Transverse colon (tissue), 4 donors: ENCODE measurements at regions not wholly inside any gene's neighbourhood (a gene's known extent, or its start where the extent isn't known, plus 50 kb on each side); places are given as distances from the start of the nearest gene placed in this dataset.

Experiments
- DNase-seq: peaks from one replicate; pipeline ENCODE4 v3.0.0-alpha.2; 2019
- H3K27ac ChIP-seq, 4 donors: fragments of 200-600 bp; sonication (generic); 2 replicates each; pipeline ENCODE4 v1.5.1; 2016 to 2018; ENCODE audit warnings: inconsistent platforms in 4 of 4
- H3K27me3 ChIP-seq: fragments of 200-600 bp; sonication (generic); 2 replicates; pipeline ENCODE4 v1.5.1; 2017; ENCODE audit warnings: inconsistent platforms
- H3K36me3 ChIP-seq, 4 donors: fragments of 200-600 bp; sonication (generic); 2 replicates each; pipeline ENCODE4 v1.5.1; 2017 to 2019; ENCODE audit warnings: inconsistent platforms in 4 of 4
- H3K4me1 ChIP-seq, 4 donors: fragments of 200-600 bp; sonication (generic); 2 replicates each; pipeline ENCODE4 v1.5.1; 2017 to 2020; ENCODE audit warnings: inconsistent platforms in 4 of 4
- H3K4me3 ChIP-seq, 4 donors: fragments of 200-600 bp; sonication (generic); 1 replicate in 1 of 4; 2 replicates in 3 of 4; pipeline versions ENCODE4 v1.5.1 to v1.6.1; 2017 to 2019; ENCODE audit warnings: inconsistent platforms in 4 of 4
- H3K9me3 ChIP-seq, 2 donors: fragments of 200-600 bp; sonication (generic); 2 replicates each; pipeline ENCODE4 v1.5.1; 2017 to 2019; ENCODE audit warnings: inconsistent platforms in 2 of 2
- EP300 ChIP-seq: sonication (generic); formaldehyde crosslinking; IDR thresholded peaks from one replicate; pipeline ENCODE4 v1.6.1; 2017; ENCODE audit warnings: antibody characterized with exemption, low read depth
- POLR2A ChIP-seq: fragments of 450-650 bp; IDR thresholded peaks from one replicate; pipeline ENCODE4 v1.6.1; 2016; ENCODE audit warnings: antibody characterized with exemption, mild to moderate bottlenecking, moderate library complexity
- POLR2AphosphoS5 ChIP-seq, 3 donors: sonication (generic); formaldehyde crosslinking; IDR thresholded peaks; one replicate each; pipeline ENCODE4 v1.6.1; 2016; ENCODE audit warnings: antibody characterized with exemption in 3 of 3
- WGBS, 2 donors: methylation state at CpG; one replicate each; pipeline ENCODE4 v1.1.5; 2018; ENCODE audit warnings: low coverage in 1 of 2; 5-methylcytosine and 5-hydroxymethylcytosine counted together
- in situ Hi-C, 4 donors: fragments of 200-750 bp; cut with MboI; loops; one replicate each; pipeline versions ENCODE4 v1.15.0 to v1.15.1; 2017; ENCODE audit warnings: low sequenced_read_pairs in 3 of 4, low pct_ligation_motif_present in 1 of 4, low pct_unique_long_range_greater_than_20kb in 1 of 4
- intact Hi-C: fragments of 100-400 bp; cut with DNase I; formaldehyde crosslinking; loops from one replicate; pipeline ENCODE4 v1.15.1; 2023; ENCODE audit warnings: low total_unique reads
- TF ChIP-seq, protein P1 (sequence below), 5 experiments: fragments of 200-600 bp in 3 of 5; fragments of 450-650 bp in 2 of 5; sonication (generic) in 3 of 5; IDR thresholded peaks; 1 replicate in 2 of 5; 2 replicates in 3 of 5; pipeline ENCODE4 v1.5.1; 2016 to 2017; ENCODE audit warnings: antibody characterized with exemption in 5 of 5, inconsistent platforms in 3 of 5, mild to moderate bottlenecking in 2 of 5, moderate library complexity in 1 of 5

DNA sequence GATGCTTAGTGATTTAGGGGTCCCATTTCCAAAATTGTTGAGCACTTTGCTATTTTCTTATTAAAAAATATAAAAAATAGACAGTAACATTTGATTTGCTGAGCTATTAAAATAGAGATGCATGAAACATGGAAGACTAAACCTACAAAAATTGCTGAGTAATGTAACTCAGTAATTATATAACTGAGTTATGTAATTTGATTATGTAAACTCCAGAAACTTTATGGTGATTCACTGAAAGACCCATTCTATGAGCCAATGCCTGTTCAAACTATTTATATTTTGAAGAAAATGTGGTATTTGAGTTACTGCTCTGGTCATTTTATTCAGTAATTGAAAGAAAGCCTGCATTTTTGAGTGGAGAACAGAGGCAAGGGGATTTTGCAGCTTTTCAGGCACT lies 1221.5 kb upstream of the ALCAM start:
- Histone ChIP-seq H3K27ac (no peak overlapping the region), H3K9me3 (no peaks in the 10 kb centered on the region), H3K36me3 (no peaks in the 10 kb centered on the region), H3K27me3 (no peaks in the 10 kb centered on the region), H3K4me1 (no peaks in the 10 kb centered on the region), H3K4me3 (no peak overlapping the region)
- no peak for DNase-seq
- in situ Hi-C loops (no loop called here), intact Hi-C loops (no loop called here)
- TF ChIP-seq, protein P1, sequence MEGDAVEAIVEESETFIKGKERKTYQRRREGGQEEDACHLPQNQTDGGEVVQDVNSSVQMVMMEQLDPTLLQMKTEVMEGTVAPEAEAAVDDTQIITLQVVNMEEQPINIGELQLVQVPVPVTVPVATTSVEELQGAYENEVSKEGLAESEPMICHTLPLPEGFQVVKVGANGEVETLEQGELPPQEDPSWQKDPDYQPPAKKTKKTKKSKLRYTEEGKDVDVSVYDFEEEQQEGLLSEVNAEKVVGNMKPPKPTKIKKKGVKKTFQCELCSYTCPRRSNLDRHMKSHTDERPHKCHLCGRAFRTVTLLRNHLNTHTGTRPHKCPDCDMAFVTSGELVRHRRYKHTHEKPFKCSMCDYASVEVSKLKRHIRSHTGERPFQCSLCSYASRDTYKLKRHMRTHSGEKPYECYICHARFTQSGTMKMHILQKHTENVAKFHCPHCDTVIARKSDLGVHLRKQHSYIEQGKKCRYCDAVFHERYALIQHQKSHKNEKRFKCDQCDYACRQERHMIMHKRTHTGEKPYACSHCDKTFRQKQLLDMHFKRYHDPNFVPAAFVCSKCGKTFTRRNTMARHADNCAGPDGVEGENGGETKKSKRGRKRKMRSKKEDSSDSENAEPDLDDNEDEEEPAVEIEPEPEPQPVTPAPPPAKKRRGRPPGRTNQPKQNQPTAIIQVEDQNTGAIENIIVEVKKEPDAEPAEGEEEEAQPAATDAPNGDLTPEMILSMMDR (IDR thresholded peaks at IDR 0.05), result no peak
- TF ChIP-seq POLR2A (no peak), EP300 (no peak), POLR2AphosphoS5 (IDR thresholded peaks at IDR 0.05) (no peak)

DNA sequence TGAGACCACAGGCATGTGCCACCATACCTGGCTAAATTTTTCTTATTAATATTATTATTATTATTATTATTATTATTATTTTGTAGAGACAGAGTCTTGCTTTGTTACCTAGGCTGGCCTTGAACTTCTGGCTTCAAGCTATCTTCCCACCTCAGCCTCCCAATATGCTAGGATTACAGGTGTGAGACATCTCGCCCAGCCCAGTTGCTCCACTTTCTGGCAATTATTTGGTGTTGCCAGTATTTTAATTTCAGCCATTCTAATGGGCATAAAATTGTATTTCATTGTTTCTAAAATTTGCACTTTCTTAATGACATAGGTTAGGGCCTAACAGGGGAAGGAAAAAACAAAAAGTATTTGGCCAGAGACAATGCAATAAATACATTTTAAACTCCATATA lies 1217.6 kb upstream of the ALCAM start:
- in situ Hi-C loops, result no loop called here
- Histone ChIP-seq H3K27me3 (no peaks in the 10 kb centered on the region), H3K36me3 (no peaks in the 10 kb centered on the region), H3K27ac (no peak overlapping the region), H3K9me3 (no peaks in the 10 kb centered on the region), H3K4me3 (no peak overlapping the region), H3K4me1 (no peaks in the 10 kb centered on the region)
- TF ChIP-seq, protein P1 (IDR thresholded peaks at IDR 0.05), result no peak
- TF ChIP-seq POLR2A, result no peak
- TF ChIP-seq POLR2AphosphoS5 (IDR thresholded peaks at IDR 0.05), result no peak
- no peak for TF ChIP-seq EP300
- 43 to 69% methylated on average over 1 of the region's 1 CpG for WGBS, 2 donors
- intact Hi-C loops, result no loop called here
- DNase-seq, result no peak

DNA sequence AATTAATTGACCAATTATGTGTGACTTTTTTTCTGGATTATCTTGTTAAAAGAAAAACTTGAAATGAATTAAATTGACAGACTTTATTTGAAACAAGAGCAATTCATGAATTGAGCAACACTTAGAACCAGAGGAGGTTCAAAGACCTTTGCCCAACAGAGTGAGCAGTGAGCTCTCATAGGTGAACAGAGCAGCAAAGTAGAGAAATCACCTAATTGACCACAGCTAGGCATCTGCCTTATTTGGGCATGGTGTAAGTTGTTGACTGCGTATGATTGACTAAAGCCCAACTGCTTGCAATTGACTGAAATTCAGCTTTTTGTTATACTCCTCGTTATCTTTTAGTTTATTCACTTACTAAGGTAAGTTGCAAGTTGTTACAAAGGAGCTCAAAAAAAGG lies 1216.0 kb upstream of the ALCAM start:
- Histone ChIP-seq H3K4me1 (no peaks in the 10 kb centered on the region), H3K27ac (no peak overlapping the region), H3K27me3 (no peaks in the 10 kb centered on the region), H3K9me3 (no peaks in the 10 kb centered on the region), H3K36me3 (no peaks in the 10 kb centered on the region), H3K4me3 (no peak overlapping the region)
- no peak for DNase-seq
- in situ Hi-C loops, result no loop called here
- intact Hi-C loops, result no loop called here
- 82 to 86% methylated on average over 2 of the region's 2 CpGs for WGBS, 2 donors
- TF ChIP-seq POLR2AphosphoS5 (IDR thresholded peaks at IDR 0.05) (no peak), EP300 (no peak), POLR2A (no peak)
- TF ChIP-seq, protein P1 (IDR thresholded peaks at IDR 0.05), result no peak

- H3K4me1 ChIP-seq, result no peaks in the 10 kb centered on the region
- in situ Hi-C loops (no loop called here), intact Hi-C loops (no loop called here)
- no peaks in the 10 kb centered on the region for H3K9me3 ChIP-seq
- no peak overlapping the region for H3K4me3 ChIP-seq
- TF ChIP-seq POLR2A (no peak), EP300 (no peak)
- 40 to 42% methylated on average over 2 of the region's 2 CpGs for WGBS, 2 donors
- H3K27ac ChIP-seq, result no peak overlapping the region
- no peaks in the 10 kb centered on the region for H3K36me3 ChIP-seq
- H3K27me3 ChIP-seq, result no peaks in the 10 kb centered on the region
- no peak for DNase-seq
Observed at GRCh38 chr3:104154896-104155295, 1211.8 kb upstream of the ALCAM start.

DNA sequence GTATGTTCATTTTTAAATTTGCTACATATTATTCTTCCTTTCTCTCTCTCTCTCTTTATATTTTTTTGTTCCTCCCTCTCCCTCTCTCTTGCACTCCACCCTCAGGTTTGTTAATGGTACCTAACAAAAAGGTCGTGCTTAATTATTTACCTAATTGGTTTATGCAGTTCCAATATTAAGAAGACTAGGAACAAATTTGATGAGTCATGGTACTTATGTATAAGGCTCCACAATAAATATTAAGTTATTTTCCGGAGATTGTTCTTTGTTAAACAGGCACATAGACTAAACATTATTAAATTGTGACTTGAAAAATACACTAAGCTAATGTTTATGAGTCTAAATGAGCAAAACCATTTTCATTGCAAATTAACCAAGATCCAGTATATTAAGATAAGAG lies 1200.8 kb upstream of the ALCAM start:
- WGBS, 2 donors, result 75 to 76% methylated on average over 2 of the region's 2 CpGs
- Histone ChIP-seq H3K27me3 (no peaks in the 10 kb centered on the region), H3K9me3 (peaks cover 0 to 12% of the 10 kb centered on the region in 2 donors), H3K36me3 (no peaks in the 10 kb centered on the region), H3K4me1 (no peaks in the 10 kb centered on the region), H3K4me3 (no peak overlapping the region), H3K27ac (no peak overlapping the region)
- no peak for DNase-seq
- intact Hi-C loops, result no loop called here
- TF ChIP-seq EP300, result no peak
- TF ChIP-seq, protein P1 (IDR thresholded peaks at IDR 0.05), result no peak
- in situ Hi-C loops, result no loop called here
